ENCODE measurements at regions not wholly inside any gene's neighbourhood (a gene's known extent, or its start where the extent isn't known, plus 50 kb on each side); places are given as distances from the start of the nearest gene placed in this dataset.

- no peak for DNase-seq (ENCODE audit: low read depth in 3 of 3)
Measured at GRCh38 chr2:37544591-37545031, 126.8 kb downstream of the CDC42EP3 start.

- no peak for DNase-seq (ENCODE audit: low read depth in 3 of 3)
Measured at GRCh38 chr2:37549598-37549997, 121.8 kb downstream of the CDC42EP3 start.

GRCh38 chr2:37550190-37550589 lies 121.3 kb downstream of the CDC42EP3 start:
- DNase-seq (ENCODE audit: low read depth in 3 of 3) = no peak

- DNase-seq (ENCODE audit: low read depth in 3 of 3) = no peak
Measured at GRCh38 chr2:37551783-37552182, 119.7 kb downstream of the CDC42EP3 start.

- no peak for DNase-seq (ENCODE audit: low read depth in 3 of 3)
Measured at GRCh38 chr2:37552339-37552738, 119.1 kb downstream of the CDC42EP3 start.

GRCh38 chr2:37553411-37554154 lies 117.9 kb downstream of the CDC42EP3 start:
- DNase-seq (ENCODE audit: low read depth in 3 of 3) = no peak

- DNase-seq (ENCODE audit: low read depth in 3 of 3) = no peak
Measured at GRCh38 chr2:37554155-37554510, 117.3 kb downstream of the CDC42EP3 start.

- DNase-seq (ENCODE audit: low read depth in 3 of 3) = no peak
Measured at GRCh38 chr2:37554687-37555086, 116.8 kb downstream of the CDC42EP3 start.

- no peak for DNase-seq (ENCODE audit: low read depth in 3 of 3)
Measured at GRCh38 chr2:37555457-37555856, 116.0 kb downstream of the CDC42EP3 start.

GRCh38 chr2:37556256-37556655 lies 115.2 kb downstream of the CDC42EP3 start:
- no peak for DNase-seq (ENCODE audit: low read depth in 3 of 3)

GRCh38 chr2:37558623-37559022 lies 112.8 kb downstream of the CDC42EP3 start:
- DNase-seq (ENCODE audit: low read depth in 3 of 3) = no peak

GRCh38 chr2:37560241-37560848 lies 111.1 kb downstream of the CDC42EP3 start:
- DNase-seq (ENCODE audit: low read depth in 3 of 3) = no peak

- DNase-seq (ENCODE audit: low read depth in 3 of 3) = no peak
Measured at GRCh38 chr2:37560863-37561614, 110.4 kb downstream of the CDC42EP3 start.

- DNase-seq (ENCODE audit: low read depth in 3 of 3) = peak in 1 of 3 donors; percentile 24
Measured at GRCh38 chr2:37561615-37562569, 109.5 kb downstream of the CDC42EP3 start.

GRCh38 chr2:37563375-37564015 lies 107.9 kb downstream of the CDC42EP3 start:
- DNase-seq (ENCODE audit: low read depth in 3 of 3) = no peak

- DNase-seq (ENCODE audit: low read depth in 3 of 3) = no peak
Measured at GRCh38 chr2:37564356-37564755, 107.1 kb downstream of the CDC42EP3 start.

- no peak for DNase-seq (ENCODE audit: low read depth in 3 of 3)
Measured at GRCh38 chr2:37566517-37566981, 104.9 kb downstream of the CDC42EP3 start.

- DNase-seq (ENCODE audit: low read depth in 3 of 3) = no peak
Measured at GRCh38 chr2:37568565-37568964, 102.9 kb downstream of the CDC42EP3 start.

- no peak for DNase-seq (ENCODE audit: low read depth in 3 of 3)
Measured at GRCh38 chr2:37569131-37569823, 102.2 kb downstream of the CDC42EP3 start.

- no peak for DNase-seq (ENCODE audit: low read depth in 3 of 3)
Measured at GRCh38 chr2:37569986-37570679, 101.3 kb downstream of the CDC42EP3 start.

Measured in stimulated activated CD4-positive, alpha-beta T cell treated with anti-CD3 and anti-CD28 coated beads, TNF-alpha, amount 100 ng/mL, for 48 hours (primary cell).